Activated naive CD4-positive, alpha-beta T cell treated with anti-CD3 and anti-CD28 coated beads, Interleukin-2, amount 10 ng/mL, durations not matched to agents 7 days and 5 days (primary cell): ENCODE measurements at regions not wholly inside any gene's neighbourhood (a gene's known extent, or its start where the extent isn't known, plus 50 kb on each side); places are given as distances from the start of the nearest gene placed in this dataset.
"Not testable (repeated sequence)": the region's sequence is repeated elsewhere in the genome, so short reads cannot be mapped to it uniquely, and the experiment has no call there.

ENCODE experiments used
- CTCF ChIA-PET: fragments of 350-600 bp; sonication (Branson Sonifier 250); formaldehyde crosslinking; loops from one replicate; lab custom pipeline; 2021; ENCODE audit warnings: antibody characterized with exemption; lab: Charles Lee
- DNase-seq: peaks from one replicate; pipeline ENCODE4 v3.0.0-alpha.2; 2020
- H3K27ac Mint-ChIP-seq: one replicate; pipeline ENCODE4 v1.8.0; 2021; ENCODE audit warnings: mild to moderate bottlenecking, moderate library complexity, mixed read lengths
- H3K27me3 Mint-ChIP-seq: one replicate; pipeline ENCODE4 v1.8.0; 2021; ENCODE audit warnings: mild to moderate bottlenecking, mixed read lengths
- H3K36me3 Mint-ChIP-seq: one replicate; pipeline ENCODE4 v1.8.0; 2021; ENCODE audit warnings: mixed read lengths
- H3K4me1 Mint-ChIP-seq: one replicate; pipeline ENCODE4 v1.8.0; 2021; ENCODE audit warnings: mixed read lengths
- H3K4me3 Mint-ChIP-seq: one replicate; pipeline ENCODE4 v1.8.0; 2021; ENCODE audit warnings: mild to moderate bottlenecking, moderate library complexity, mixed read lengths
- H3K9me3 Mint-ChIP-seq: one replicate; pipeline ENCODE4 v1.8.0; 2021; ENCODE audit warnings: mixed read lengths

GRCh38 chr9:105117234-105117633, 127.2 kb upstream of the SLC44A1 start:
- Mint-ChIP-seq H3K4me3 (no peak overlapping the region), H3K27ac (no peak overlapping the region), H3K4me1 (peaks cover 28% of the 10 kb centered on the region), H3K27me3 (peaks cover 25% of the 10 kb centered on the region), H3K9me3 (no peaks in the 10 kb centered on the region), H3K36me3 (no peaks in the 10 kb centered on the region)
- CTCF ChIA-PET, result no interaction called here
- DNase-seq, result no peak

GRCh38 chr9:105118636-105119035, 125.8 kb upstream of the SLC44A1 start:
- Mint-ChIP-seq H3K9me3 (no peaks in the 10 kb centered on the region), H3K4me3 (no peak overlapping the region), H3K27ac (no peak overlapping the region), H3K36me3 (no peaks in the 10 kb centered on the region), H3K4me1 (peaks cover 27% of the 10 kb centered on the region), H3K27me3 (peaks cover 21% of the 10 kb centered on the region)
- DNase-seq, result no peak
- CTCF ChIA-PET, result interaction anchor here (0.8 kb wide), 1 partner anchor 23 kb away, joined by 4 read pairs; no protein-coding TSS in a partner anchor

GRCh38 chr9:105119156-105119555, 125.3 kb upstream of the SLC44A1 start:
- CTCF ChIA-PET, result interaction anchor here (0.8 kb wide), 1 partner anchor 22 kb away, joined by 4 read pairs; no protein-coding TSS in a partner anchor
- no peak for DNase-seq
- Mint-ChIP-seq H3K4me1 (peaks cover 22% of the 10 kb centered on the region), H3K36me3 (no peaks in the 10 kb centered on the region), H3K9me3 (no peaks in the 10 kb centered on the region), H3K27me3 (peaks cover 21% of the 10 kb centered on the region), H3K4me3 (no peak overlapping the region), H3K27ac (no peak overlapping the region)

GRCh38 chr9:105121861-105122430, 122.5 kb upstream of the SLC44A1 start:
- no peak overlapping the region for H3K27ac Mint-ChIP-seq
- H3K27me3 Mint-ChIP-seq, result peaks cover 26% of the 10 kb centered on the region
- H3K4me1 Mint-ChIP-seq, result peaks cover 6% of the 10 kb centered on the region
- CTCF ChIA-PET, result no interaction called here
- no peaks in the 10 kb centered on the region for H3K9me3 Mint-ChIP-seq
- no peaks in the 10 kb centered on the region for H3K36me3 Mint-ChIP-seq
- DNase-seq, result no peak
- H3K4me3 Mint-ChIP-seq, result no peak overlapping the region

GRCh38 chr9:105124598-105124997, 119.9 kb upstream of the SLC44A1 start:
- H3K36me3 Mint-ChIP-seq, H3K4me3 Mint-ChIP-seq, H3K9me3 Mint-ChIP-seq, H3K27ac Mint-ChIP-seq, DNase-seq, CTCF ChIA-PET: not testable (repeated sequence)
- Mint-ChIP-seq H3K27me3 (peaks cover 26% of the 10 kb centered on the region), H3K4me1 (peaks cover 30% of the 10 kb centered on the region)

GRCh38 chr9:105126226-105126625, 118.2 kb upstream of the SLC44A1 start:
- CTCF ChIA-PET, result interaction anchor here (0.9 kb wide), 1 partner anchor 134 kb away, joined by 3 read pairs; no protein-coding TSS in a partner anchor
- H3K27me3 Mint-ChIP-seq, result peaks cover 39% of the 10 kb centered on the region
- no peak overlapping the region for H3K4me3 Mint-ChIP-seq
- peaks cover 32% of the 10 kb centered on the region for H3K4me1 Mint-ChIP-seq
- H3K27ac Mint-ChIP-seq, result no peak overlapping the region
- H3K36me3 Mint-ChIP-seq, result no peaks in the 10 kb centered on the region
- DNase-seq, result no peak
- H3K9me3 Mint-ChIP-seq, result no peaks in the 10 kb centered on the region

GRCh38 chr9:105127863-105128220, 116.6 kb upstream of the SLC44A1 start:
- CTCF ChIA-PET, result interaction anchor here (0.6 to 1.6 kb wide), 5 partner anchors 12 to 265 kb away, joined by 3 to 9 read pairs (median 4); no protein-coding TSS in a partner anchor
- Mint-ChIP-seq H3K4me3 (no peak overlapping the region), H3K4me1 (peaks cover 32% of the 10 kb centered on the region), H3K9me3 (no peaks in the 10 kb centered on the region), H3K27ac (peak overlapping the region; percentile 25), H3K36me3 (no peaks in the 10 kb centered on the region), H3K27me3 (peaks cover 53% of the 10 kb centered on the region)
- peak; percentile 79 for DNase-seq

GRCh38 chr9:105128908-105129600, 115.4 kb upstream of the SLC44A1 start:
- Mint-ChIP-seq H3K4me3 (no peak overlapping the region), H3K4me1 (peaks cover 32% of the 10 kb centered on the region), H3K27ac (no peak overlapping the region), H3K9me3 (no peaks in the 10 kb centered on the region), H3K36me3 (no peaks in the 10 kb centered on the region), H3K27me3 (peaks cover 54% of the 10 kb centered on the region)
- no peak for DNase-seq
- CTCF ChIA-PET, result interaction anchor here (1.1 to 1.6 kb wide), 4 partner anchors 12 to 271 kb away, joined by 3 to 9 read pairs (median 4); no protein-coding TSS in a partner anchor

GRCh38 chr9:105129731-105130130, 114.7 kb upstream of the SLC44A1 start:
- Mint-ChIP-seq H3K36me3 (no peaks in the 10 kb centered on the region), H3K4me3 (no peak overlapping the region), H3K4me1 (peaks cover 32% of the 10 kb centered on the region), H3K27ac (no peak overlapping the region), H3K9me3 (no peaks in the 10 kb centered on the region), H3K27me3 (peaks cover 58% of the 10 kb centered on the region)
- no peak for DNase-seq
- CTCF ChIA-PET, result interaction anchor here (1.1 kb wide), 1 partner anchor 272 kb away, joined by 3 read pairs; no protein-coding TSS in a partner anchor

GRCh38 chr9:105131981-105132380, 112.5 kb upstream of the SLC44A1 start:
- Mint-ChIP-seq H3K9me3 (no peaks in the 10 kb centered on the region), H3K27ac (no peak overlapping the region), H3K27me3 (peaks cover 51% of the 10 kb centered on the region), H3K4me3 (no peak overlapping the region), H3K4me1 (peaks cover 26% of the 10 kb centered on the region), H3K36me3 (no peaks in the 10 kb centered on the region)
- CTCF ChIA-PET, result interaction anchor here (0.9 kb wide), 1 partner anchor 24 kb away, joined by 3 read pairs; no protein-coding TSS in a partner anchor
- no peak for DNase-seq

GRCh38 chr9:105132606-105133005, 111.8 kb upstream of the SLC44A1 start:
- no peaks in the 10 kb centered on the region for H3K36me3 Mint-ChIP-seq
- H3K4me1 Mint-ChIP-seq, result peaks cover 20% of the 10 kb centered on the region
- no peak overlapping the region for H3K4me3 Mint-ChIP-seq
- peaks cover 47% of the 10 kb centered on the region for H3K27me3 Mint-ChIP-seq
- CTCF ChIA-PET, result interaction anchor here (0.9 kb wide), 1 partner anchor 24 kb away, joined by 3 read pairs; no protein-coding TSS in a partner anchor
- DNase-seq, result no peak
- H3K27ac Mint-ChIP-seq, result no peak overlapping the region
- no peaks in the 10 kb centered on the region for H3K9me3 Mint-ChIP-seq

- Mint-ChIP-seq H3K4me1 (peaks cover 3% of the 10 kb centered on the region), H3K4me3 (no peak overlapping the region), H3K9me3 (no peaks in the 10 kb centered on the region), H3K27me3 (peaks cover 41% of the 10 kb centered on the region), H3K27ac (no peak overlapping the region), H3K36me3 (no peaks in the 10 kb centered on the region)
- DNase-seq, result no peak
- CTCF ChIA-PET, result no interaction called here
Measured at GRCh38 chr9:105138306-105138801, 106.1 kb upstream of the SLC44A1 start.

GRCh38 chr9:105141146-105141975, 103.1 kb upstream of the SLC44A1 start:
- CTCF ChIA-PET, result interaction anchor here (0.6 to 1.6 kb wide), 5 partner anchors 13 to 346 kb away, joined by 3 to 5 read pairs (median 3); no protein-coding TSS in a partner anchor
- DNase-seq, result no peak
- H3K9me3 Mint-ChIP-seq, result no peaks in the 10 kb centered on the region
- peaks cover 38% of the 10 kb centered on the region for H3K27me3 Mint-ChIP-seq
- no peaks in the 10 kb centered on the region for H3K36me3 Mint-ChIP-seq
- H3K4me3 Mint-ChIP-seq, result no peak overlapping the region
- H3K27ac Mint-ChIP-seq, result no peak overlapping the region
- H3K4me1 Mint-ChIP-seq, result peaks cover 6% of the 10 kb centered on the region

- DNase-seq, result no peak
- Mint-ChIP-seq H3K9me3 (no peaks in the 10 kb centered on the region), H3K27ac (no peak overlapping the region), H3K36me3 (no peaks in the 10 kb centered on the region), H3K27me3 (peaks cover 41% of the 10 kb centered on the region), H3K4me1 (peaks cover 6% of the 10 kb centered on the region), H3K4me3 (no peak overlapping the region)
- CTCF ChIA-PET, result interaction anchor here (0.6 to 0.7 kb wide), 2 partner anchors 14 to 347 kb away, joined by 3 read pairs; no protein-coding TSS in a partner anchor
Measured at GRCh38 chr9:105141976-105142250, 102.5 kb upstream of the SLC44A1 start.
